ENCODE measurements at regions not wholly inside any gene's neighbourhood (a gene's known extent, or its start where the extent isn't known, plus 50 kb on each side); places are given as distances from the start of the nearest gene placed in this dataset.

GRCh38 chr10:130491693-130492050 is 355.5 kb downstream of the GLRX3 start:
- CTCF ChIA-PET: no interaction called here
- Histone ChIP-seq H3K36me3 (ENCODE audit: control insufficient read depth, insufficient read depth, low read length) (no peaks in the 10 kb centered on the region), H3K27me3 (ENCODE audit: control insufficient read depth, insufficient read depth, low read length) (no peaks in the 10 kb centered on the region), H3K4me3 (ENCODE audit: low read depth, low read length) (no peak overlapping the region)
- no peak for TF ChIP-seq CTCF (IDR thresholded peaks at IDR 0.05; ENCODE audit: insufficient read depth, low read depth, low read length)
- POLR2A ChIA-PET: no interaction called here
- no peak for DNase-seq (ENCODE audit: low read depth)

- Histone ChIP-seq H3K27me3 (ENCODE audit: control insufficient read depth, insufficient read depth, low read length) (no peaks in the 10 kb centered on the region), H3K4me3 (ENCODE audit: low read depth, low read length) (no peak overlapping the region), H3K36me3 (ENCODE audit: control insufficient read depth, insufficient read depth, low read length) (no peaks in the 10 kb centered on the region)
- CTCF ChIA-PET: no interaction called here
- no peak for DNase-seq (ENCODE audit: low read depth)
- TF ChIP-seq CTCF (IDR thresholded peaks at IDR 0.05; ENCODE audit: insufficient read depth, low read depth, low read length): no peak
- POLR2A ChIA-PET: no interaction called here
These were observed 356.2 kb downstream of the GLRX3 start for GRCh38 chr10:130492266-130492934.

- CTCF ChIA-PET: no interaction called here
- H3K4me3 ChIP-seq (ENCODE audit: low read depth, low read length): no peak overlapping the region
- DNase-seq (ENCODE audit: low read depth): no peak
- no peaks in the 10 kb centered on the region for H3K27me3 ChIP-seq (ENCODE audit: control insufficient read depth, insufficient read depth, low read length)
- POLR2A ChIA-PET: no interaction called here
- TF ChIP-seq CTCF (IDR thresholded peaks at IDR 0.05; ENCODE audit: insufficient read depth, low read depth, low read length): no peak
- no peaks in the 10 kb centered on the region for H3K36me3 ChIP-seq (ENCODE audit: control insufficient read depth, insufficient read depth, low read length)
These were observed 356.8 kb downstream of the GLRX3 start for GRCh38 chr10:130493021-130493420.

- CTCF ChIA-PET: no interaction called here
- DNase-seq (ENCODE audit: low read depth): no peak
- no peaks in the 10 kb centered on the region for H3K36me3 ChIP-seq (ENCODE audit: control insufficient read depth, insufficient read depth, low read length)
- H3K27me3 ChIP-seq (ENCODE audit: control insufficient read depth, insufficient read depth, low read length): no peaks in the 10 kb centered on the region
- TF ChIP-seq CTCF (IDR thresholded peaks at IDR 0.05; ENCODE audit: insufficient read depth, low read depth, low read length): no peak
- POLR2A ChIA-PET: no interaction called here
- H3K4me3 ChIP-seq (ENCODE audit: low read depth, low read length): no peak overlapping the region
These were observed 357.4 kb downstream of the GLRX3 start for GRCh38 chr10:130493446-130494145.

GRCh38 chr10:130495116-130495862 is 359.1 kb downstream of the GLRX3 start:
- H3K4me3 ChIP-seq (ENCODE audit: low read depth, low read length): no peak overlapping the region
- no peak for DNase-seq (ENCODE audit: low read depth)
- no peaks in the 10 kb centered on the region for H3K27me3 ChIP-seq (ENCODE audit: control insufficient read depth, insufficient read depth, low read length)
- CTCF ChIA-PET: no interaction called here
- H3K36me3 ChIP-seq (ENCODE audit: control insufficient read depth, insufficient read depth, low read length): no peaks in the 10 kb centered on the region
- POLR2A ChIA-PET: no interaction called here
- no peak for TF ChIP-seq CTCF (IDR thresholded peaks at IDR 0.05; ENCODE audit: insufficient read depth, low read depth, low read length)

Measured in BJ (cell line).